Neural cell (in vitro differentiated cells): ENCODE measurements at regions not wholly inside any gene's neighbourhood (a gene's known extent, or its start where the extent isn't known, plus 50 kb on each side); places are given as distances from the start of the nearest gene placed in this dataset.

Experiments used
- EP300 ChIP-seq: fragments of 450-650 bp; conservative IDR thresholded peaks from 2 replicates; pipeline ENCODE4 v1.6.1; 2014; ENCODE audit warnings: antibody characterized with exemption, mild to moderate bottlenecking, moderate library complexity; ENCODE audit not compliant: poor library complexity, severe bottlenecking
- POLR2AphosphoS5 ChIP-seq: IDR thresholded peaks from 2 replicates; pipeline ENCODE4 v1.6.1; 2012
- TF ChIP-seq, protein P1 (sequence below): fragments of 450-650 bp; IDR thresholded peaks from 2 replicates; pipeline ENCODE4 v1.5.1; 2014; ENCODE audit warnings: antibody characterized with exemption, mild to moderate bottlenecking, moderate library complexity; ENCODE audit not compliant: poor library complexity, severe bottlenecking
- TF ChIP-seq, protein P2 (sequence below): IDR thresholded peaks from 2 replicates; pipeline ENCODE4 v1.6.1; 2012; ENCODE audit warnings: borderline replicate concordance

DNA sequence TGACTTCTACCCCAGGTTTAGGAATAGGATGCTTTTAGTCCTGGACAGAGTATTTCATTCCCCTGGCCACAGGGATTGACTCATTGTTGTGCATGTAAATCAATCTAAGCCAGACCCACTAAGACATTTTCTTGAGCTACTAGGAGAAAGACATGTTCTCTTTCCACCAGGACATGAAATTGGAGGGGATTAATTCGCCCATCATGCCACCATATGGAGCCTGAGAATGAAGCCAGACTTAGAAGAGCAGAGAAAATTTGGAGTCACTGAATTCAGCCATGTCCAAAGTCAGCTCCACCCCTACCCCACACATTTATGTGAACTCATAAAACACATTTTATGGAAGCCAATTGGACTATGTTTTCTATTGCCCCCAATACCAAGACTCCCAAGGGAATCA lies 322.5 kb downstream of the NFIB start:
- TF ChIP-seq, protein P1, sequence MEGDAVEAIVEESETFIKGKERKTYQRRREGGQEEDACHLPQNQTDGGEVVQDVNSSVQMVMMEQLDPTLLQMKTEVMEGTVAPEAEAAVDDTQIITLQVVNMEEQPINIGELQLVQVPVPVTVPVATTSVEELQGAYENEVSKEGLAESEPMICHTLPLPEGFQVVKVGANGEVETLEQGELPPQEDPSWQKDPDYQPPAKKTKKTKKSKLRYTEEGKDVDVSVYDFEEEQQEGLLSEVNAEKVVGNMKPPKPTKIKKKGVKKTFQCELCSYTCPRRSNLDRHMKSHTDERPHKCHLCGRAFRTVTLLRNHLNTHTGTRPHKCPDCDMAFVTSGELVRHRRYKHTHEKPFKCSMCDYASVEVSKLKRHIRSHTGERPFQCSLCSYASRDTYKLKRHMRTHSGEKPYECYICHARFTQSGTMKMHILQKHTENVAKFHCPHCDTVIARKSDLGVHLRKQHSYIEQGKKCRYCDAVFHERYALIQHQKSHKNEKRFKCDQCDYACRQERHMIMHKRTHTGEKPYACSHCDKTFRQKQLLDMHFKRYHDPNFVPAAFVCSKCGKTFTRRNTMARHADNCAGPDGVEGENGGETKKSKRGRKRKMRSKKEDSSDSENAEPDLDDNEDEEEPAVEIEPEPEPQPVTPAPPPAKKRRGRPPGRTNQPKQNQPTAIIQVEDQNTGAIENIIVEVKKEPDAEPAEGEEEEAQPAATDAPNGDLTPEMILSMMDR = no peak
- TF ChIP-seq, protein P2, sequence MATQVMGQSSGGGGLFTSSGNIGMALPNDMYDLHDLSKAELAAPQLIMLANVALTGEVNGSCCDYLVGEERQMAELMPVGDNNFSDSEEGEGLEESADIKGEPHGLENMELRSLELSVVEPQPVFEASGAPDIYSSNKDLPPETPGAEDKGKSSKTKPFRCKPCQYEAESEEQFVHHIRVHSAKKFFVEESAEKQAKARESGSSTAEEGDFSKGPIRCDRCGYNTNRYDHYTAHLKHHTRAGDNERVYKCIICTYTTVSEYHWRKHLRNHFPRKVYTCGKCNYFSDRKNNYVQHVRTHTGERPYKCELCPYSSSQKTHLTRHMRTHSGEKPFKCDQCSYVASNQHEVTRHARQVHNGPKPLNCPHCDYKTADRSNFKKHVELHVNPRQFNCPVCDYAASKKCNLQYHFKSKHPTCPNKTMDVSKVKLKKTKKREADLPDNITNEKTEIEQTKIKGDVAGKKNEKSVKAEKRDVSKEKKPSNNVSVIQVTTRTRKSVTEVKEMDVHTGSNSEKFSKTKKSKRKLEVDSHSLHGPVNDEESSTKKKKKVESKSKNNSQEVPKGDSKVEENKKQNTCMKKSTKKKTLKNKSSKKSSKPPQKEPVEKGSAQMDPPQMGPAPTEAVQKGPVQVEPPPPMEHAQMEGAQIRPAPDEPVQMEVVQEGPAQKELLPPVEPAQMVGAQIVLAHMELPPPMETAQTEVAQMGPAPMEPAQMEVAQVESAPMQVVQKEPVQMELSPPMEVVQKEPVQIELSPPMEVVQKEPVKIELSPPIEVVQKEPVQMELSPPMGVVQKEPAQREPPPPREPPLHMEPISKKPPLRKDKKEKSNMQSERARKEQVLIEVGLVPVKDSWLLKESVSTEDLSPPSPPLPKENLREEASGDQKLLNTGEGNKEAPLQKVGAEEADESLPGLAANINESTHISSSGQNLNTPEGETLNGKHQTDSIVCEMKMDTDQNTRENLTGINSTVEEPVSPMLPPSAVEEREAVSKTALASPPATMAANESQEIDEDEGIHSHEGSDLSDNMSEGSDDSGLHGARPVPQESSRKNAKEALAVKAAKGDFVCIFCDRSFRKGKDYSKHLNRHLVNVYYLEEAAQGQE = no peak
- TF ChIP-seq EP300 (no peak), POLR2AphosphoS5 (no peak)
